H1 (cell line): ENCODE measurements at regions not wholly inside any gene's neighbourhood (a gene's known extent, or its start where the extent isn't known, plus 50 kb on each side); places are given as distances from the start of the nearest gene placed in this dataset.

ENCODE experiments used
- CTCF ChIA-PET: fragments of 300-600 bp; sonication (Branson Sonifier 250); formaldehyde crosslinking; loops from one replicate; lab custom pipeline; 2021; ENCODE audit not compliant: partially characterized antibody; lab: Charles Lee
- POLR2A ChIA-PET: fragments of 300-600 bp; sonication (Branson Sonifier 250); formaldehyde crosslinking; loops from one replicate; lab custom pipeline; 2021; ENCODE audit warnings: inconsistent platforms; ENCODE audit not compliant: partially characterized antibody; lab: Charles Lee
- DNase-seq, 2 experiments: peaks; one replicate each; pipeline versions ENCODE4 v3.0.0 to v3.0.0-alpha.2; 2010 to 2022; ENCODE audit warnings: low spot score in 2 of 2, low read depth in 1 of 2, mixed read lengths in 1 of 2
- FAIRE-seq: peaks from 2 replicates; lab custom pipeline; 2011; peaks lifted over from hg19 to GRCh38; lab: Jason Lieb, UNC
- H2AFZ ChIP-seq: 2 replicates; pipeline ENCODE4 v1.8.1; 2012; ENCODE audit warnings: low read length, inconsistent platforms
- H2AK5ac ChIP-seq: 2 replicates; pipeline ENCODE4 v1.6.1; 2013; ENCODE audit warnings: low read depth, low read length
- H2BK120ac ChIP-seq: replicated peaks from 2 replicates; pipeline ENCODE3; 2013; ENCODE audit warnings: low read depth, low read length, inconsistent platforms
- H2BK12ac ChIP-seq: 2 replicates; pipeline ENCODE4 v1.6.1; 2013; ENCODE audit warnings: low read depth, low read length
- H2BK15ac ChIP-seq: 2 replicates; pipeline ENCODE4 v1.6.1; 2013; ENCODE audit warnings: low read length
- H2BK20ac ChIP-seq: 2 replicates; pipeline ENCODE4 v1.6.1; 2013; ENCODE audit warnings: low read length
- H2BK5ac ChIP-seq: 2 replicates; pipeline ENCODE4 v1.6.1; 2013; ENCODE audit warnings: low read depth, low read length
- H3K14ac ChIP-seq: 2 replicates; pipeline ENCODE4 v1.6.1; 2013; ENCODE audit warnings: inconsistent platforms; ENCODE audit not compliant: insufficient read length
- H3K18ac ChIP-seq: 2 replicates; pipeline ENCODE4 v1.6.1; 2013; ENCODE audit warnings: low read length; ENCODE audit errors: extremely low read depth
- H3K23ac ChIP-seq: 2 replicates; pipeline ENCODE4 v1.6.1; 2013; ENCODE audit warnings: inconsistent platforms; ENCODE audit not compliant: insufficient read length
- H3K23me2 ChIP-seq: 2 replicates; pipeline ENCODE4 v1.6.1; 2013; ENCODE audit warnings: low read depth, low read length
- H3K27ac ChIP-seq: 2 replicates; pipeline ENCODE4 v1.6.1; 2011; ENCODE audit warnings: low read depth, low read length, inconsistent platforms
- H3K27me3 ChIP-seq, 4 experiments: replicated peaks in 1 of 4; 1 replicate in 1 of 4; 2 replicates in 3 of 4; pipeline versions ENCODE4 v1.6.1 to v1.8.1; 2011 to 2013; ENCODE audit warnings: low read length in 3 of 4, mild to moderate bottlenecking in 3 of 4, inconsistent platforms in 2 of 4, mixed read lengths in 2 of 4, moderate library complexity in 1 of 4; ENCODE audit not compliant: control insufficient read depth in 3 of 4, insufficient read depth in 3 of 4; ENCODE audit errors: extremely low read depth in 1 of 4
- H3K36me3 ChIP-seq, 4 experiments: 2 replicates each; pipeline versions ENCODE4 v1.6.1 to v1.8.1; 2011 to 2013; ENCODE audit warnings: mild to moderate bottlenecking in 4 of 4, low read length in 3 of 4, moderate library complexity in 2 of 4, control low read depth in 1 of 4, inconsistent platforms in 1 of 4; ENCODE audit not compliant: insufficient read depth in 4 of 4, control insufficient read depth in 2 of 4
- H3K4ac ChIP-seq: replicated peaks from 2 replicates; pipeline ENCODE3; 2013; ENCODE audit warnings: low read length, low read depth, mixed read lengths, inconsistent platforms; ENCODE audit not compliant: insufficient read length
- H3K4me1 ChIP-seq, 4 experiments: replicated peaks in 1 of 4; 1 replicate in 1 of 4; 2 replicates in 3 of 4; pipeline versions ENCODE4 v1.6.1 to v1.8.1; 2011 to 2013; ENCODE audit warnings: low read length in 3 of 4, inconsistent platforms in 2 of 4, mixed read lengths in 1 of 4; ENCODE audit not compliant: insufficient read depth in 4 of 4, control insufficient read depth in 3 of 4
- H3K4me2 ChIP-seq, 2 experiments: 2 replicates each; pipeline versions ENCODE4 v1.6.1 to v1.8.1; 2011 to 2013; ENCODE audit warnings: low read depth in 2 of 2, low read length in 2 of 2, control low read depth in 1 of 2, inconsistent platforms in 1 of 2, mild to moderate bottlenecking in 1 of 2; ENCODE audit not compliant: insufficient read depth in 1 of 2
- H3K4me3 ChIP-seq, 4 experiments: fragments of 200-600, 300-600 bp in 1 of 4; sonication (generic), shearing (Covaris generic), sonication (Bioruptor Twin) in 1 of 4; 2 replicates each; pipeline versions ENCODE4 v1.5.1 to v1.8.1; 2011 to 2016; ENCODE audit warnings: low read length in 4 of 4, low read depth in 3 of 4, control low read depth in 2 of 4, inconsistent platforms in 2 of 4, mild to moderate bottlenecking in 2 of 4, mixed read lengths in 1 of 4, moderate library complexity in 1 of 4; ENCODE audit not compliant: insufficient read depth in 2 of 4; ENCODE audit errors: extremely low read depth in 1 of 4
- H3K56ac ChIP-seq: replicated peaks from 2 replicates; pipeline ENCODE3; 2013; ENCODE audit warnings: low read depth, mild to moderate bottlenecking, mixed read lengths, low read length, inconsistent platforms; ENCODE audit not compliant: insufficient read length
- H3K79me1 ChIP-seq: 2 replicates; pipeline ENCODE4 v1.6.1; 2013; ENCODE audit warnings: low read depth, low read length, control low read depth
- H3K79me2 ChIP-seq, 2 experiments: 2 replicates each; pipeline versions ENCODE4 v1.6.1 to v1.8.1; 2012 to 2013; ENCODE audit warnings: low read length in 2 of 2, mild to moderate bottlenecking in 2 of 2, inconsistent platforms in 1 of 2; ENCODE audit not compliant: insufficient read depth in 2 of 2, control insufficient read depth in 1 of 2
- H3K9ac ChIP-seq, 4 experiments: replicated peaks in 1 of 4; 1 replicate in 1 of 4; 2 replicates in 3 of 4; pipeline versions ENCODE4 v1.6.1 to v1.8.1; 2011 to 2013; ENCODE audit warnings: low read depth in 3 of 4, low read length in 3 of 4, control low read depth in 2 of 4, mild to moderate bottlenecking in 2 of 4, moderate library complexity in 2 of 4, inconsistent platforms in 1 of 4; ENCODE audit errors: extremely low read depth in 1 of 4
- H3K9me3 ChIP-seq, 2 experiments: 2 replicates each; pipeline versions ENCODE4 v1.6.1 to v1.8.1; 2012 to 2013; ENCODE audit warnings: mild to moderate bottlenecking in 2 of 2, moderate library complexity in 2 of 2, control low read depth in 1 of 2, inconsistent platforms in 1 of 2, low read depth in 1 of 2, low read length in 1 of 2, mixed read lengths in 1 of 2; ENCODE audit not compliant: insufficient read depth in 2 of 2
- H4K20me1 ChIP-seq, 2 experiments: replicated peaks in 1 of 2; 2 replicates each; pipeline versions ENCODE3 to v1.8.1; 2011 to 2013; ENCODE audit warnings: inconsistent platforms in 2 of 2, low read length in 2 of 2, mild to moderate bottlenecking in 1 of 2; ENCODE audit not compliant: insufficient read depth in 2 of 2, control insufficient read depth in 1 of 2
- H4K5ac ChIP-seq: 2 replicates; pipeline ENCODE4 v1.6.1; 2013; ENCODE audit warnings: low read length, low read depth, mixed read lengths, inconsistent platforms; ENCODE audit not compliant: insufficient read length
- H4K8ac ChIP-seq: 2 replicates; pipeline ENCODE4 v1.8.0; 2013; ENCODE audit warnings: mild to moderate bottlenecking, moderate library complexity, low read length, inconsistent platforms; ENCODE audit not compliant: insufficient read depth; ENCODE audit errors: extremely low read depth
- H4K91ac ChIP-seq: replicated peaks from 2 replicates; pipeline ENCODE3; 2013; ENCODE audit warnings: low read length, mixed read lengths, inconsistent platforms; ENCODE audit not compliant: insufficient read length
- CREB1 ChIP-seq: IDR thresholded peaks from 2 replicates; pipeline ENCODE4 v1.6.1; 2012; ENCODE audit warnings: inconsistent platforms
- RAD21 ChIP-seq, 2 experiments: IDR thresholded peaks in 1 of 2; conservative IDR thresholded peaks in 1 of 2; 2 replicates each; pipeline ENCODE4 v1.6.1; 2011; ENCODE audit warnings: low read depth in 2 of 2, low read length in 2 of 2, improper control_type of control experiment in 1 of 2, inconsistent platforms in 1 of 2, mild to moderate bottlenecking in 1 of 2, moderate library complexity in 1 of 2
- WGBS, 2 experiments: shearing (Covaris generic) in 1 of 2; methylation state at CpG; one replicate each; pipeline versions ENCODE4 v1.1.6 to v1.1.7; 2013 to 2015; ENCODE audit warnings: low lambda C conversion rate in 2 of 2, mixed read lengths in 2 of 2, inconsistent platforms in 1 of 2, low coverage in 1 of 2, missing lambda C conversion rate in 1 of 2; ENCODE audit not compliant: insufficient replicate concordance in 2 of 2, insufficient coverage in 1 of 2, insufficient read length in 1 of 2; ENCODE audit errors: extremely low coverage in 1 of 2, missing lambda C conversion rate in 1 of 2; 5-methylcytosine and 5-hydroxymethylcytosine counted together
- TF ChIP-seq, protein P1 (sequence below): IDR thresholded peaks from 2 replicates; pipeline ENCODE4 v1.6.1; 2012; ENCODE audit warnings: inconsistent platforms

- H2BK15ac ChIP-seq, result no peak overlapping the region
- H3K4me2 ChIP-seq, result no peak overlapping the region
- no peak overlapping the region for H4K8ac ChIP-seq
- no peak overlapping the region for H2BK5ac ChIP-seq
- no peaks in the 10 kb centered on the region for H3K4me1 ChIP-seq
- H3K79me1 ChIP-seq, result no peaks in the 10 kb centered on the region
- no peak overlapping the region for H3K14ac ChIP-seq
- no peak overlapping the region for H3K4ac ChIP-seq
- H2AFZ ChIP-seq, result no peak overlapping the region
- H3K23ac ChIP-seq, result no peak overlapping the region
- H3K9me3 ChIP-seq, result peaks cover 6 to 9% of the 10 kb centered on the region in 2 experiments; a peak in 3 of 4 replicates
- no peak overlapping the region for H3K56ac ChIP-seq
- FAIRE-seq (no peak), DNase-seq (no peak)
- POLR2A ChIA-PET, result no interaction called here
- H4K5ac ChIP-seq, result no peak overlapping the region
- H2AK5ac ChIP-seq, result no peak overlapping the region
- H3K27me3 ChIP-seq, result no peaks in the 10 kb centered on the region
- TF ChIP-seq CREB1 (no peak), RAD21 (IDR thresholded peaks at IDR 0.05 in 1 of 2, conservative IDR thresholded peaks at IDR 0.05 in 1 of 2; ENCODE audit: low read depth in 2 of 2, low read length in 2 of 2) (no peak)
- TF ChIP-seq, protein P1, sequence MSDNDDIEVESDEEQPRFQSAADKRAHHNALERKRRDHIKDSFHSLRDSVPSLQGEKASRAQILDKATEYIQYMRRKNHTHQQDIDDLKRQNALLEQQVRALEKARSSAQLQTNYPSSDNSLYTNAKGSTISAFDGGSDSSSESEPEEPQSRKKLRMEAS, result no peak
- no peaks in the 10 kb centered on the region for H3K36me3 ChIP-seq
- no peak overlapping the region for H3K18ac ChIP-seq
- no peaks in the 10 kb centered on the region for H4K20me1 ChIP-seq
- H2BK20ac ChIP-seq, result no peak overlapping the region
- H3K9ac ChIP-seq, result no peak overlapping the region
- no peaks in the 10 kb centered on the region for H3K79me2 ChIP-seq
- no peak overlapping the region for H2BK120ac ChIP-seq
- H3K23me2 ChIP-seq, result no peaks in the 10 kb centered on the region
- no peak overlapping the region for H3K27ac ChIP-seq
- WGBS, 2 experiments, result 75% methylated on average over 6 of the region's 6 CpGs; no CpG with 5 or more reads in 1 of the 2 experiments
- H2BK12ac ChIP-seq, result no peak overlapping the region
- no peak overlapping the region for H4K91ac ChIP-seq
- no peak overlapping the region for H3K4me3 ChIP-seq
- CTCF ChIA-PET, result no interaction called here
These were observed 154.1 kb upstream of the TRAM1L1 start for GRCh38 chr4:117239434-117239833.
